ENCODE measurements at regions not wholly inside any gene's neighbourhood (a gene's known extent, or its start where the extent isn't known, plus 50 kb on each side); places are given as distances from the start of the nearest gene placed in this dataset.

GRCh38 chrX:9180623-9181022 lies 146.7 kb upstream of the FAM9B start:
- TF ChIP-seq CTCF (IDR thresholded peaks at IDR 0.05; ENCODE audit: extremely low read depth, low read depth, low read length), result no peak
- Histone ChIP-seq H3K4me2 (ENCODE audit: insufficient read depth, low read length) (no peak overlapping the region), H3K4me3 (ENCODE audit: insufficient read depth, low read length) (no peak overlapping the region), H3K27ac (ENCODE audit: low read depth, low read length) (no peak overlapping the region), H3K27me3 (ENCODE audit: insufficient read depth, low read length) (no peaks in the 10 kb centered on the region), H2AFZ (ENCODE audit: low read length) (no peak overlapping the region), H3K9me3 (ENCODE audit: low read depth, low read length) (peaks cover 2% of the 10 kb centered on the region), H4K20me1 (ENCODE audit: insufficient read depth, low read length) (no peaks in the 10 kb centered on the region), H3K79me2 (ENCODE audit: insufficient read depth, low read length) (no peaks in the 10 kb centered on the region), H3K36me3 (ENCODE audit: insufficient read depth, low read length) (no peaks in the 10 kb centered on the region), H3K4me1 (ENCODE audit: insufficient read depth, low read length) (no peaks in the 10 kb centered on the region)
- no peak for DNase-seq (ENCODE audit: insufficient read length, low spot score, missing footprints)

GRCh38 chrX:9182041-9182440 lies 148.1 kb upstream of the FAM9B start:
- no peak overlapping the region for H2AFZ ChIP-seq (ENCODE audit: low read length)

GRCh38 chrX:9183481-9183880 lies 149.6 kb upstream of the FAM9B start:
- Histone ChIP-seq H3K36me3 (ENCODE audit: insufficient read depth, low read length) (no peaks in the 10 kb centered on the region), H3K27me3 (ENCODE audit: insufficient read depth, low read length) (no peaks in the 10 kb centered on the region), H3K4me3 (ENCODE audit: insufficient read depth, low read length) (no peak overlapping the region), H2AFZ (ENCODE audit: low read length) (no peak overlapping the region), H4K20me1 (ENCODE audit: insufficient read depth, low read length) (no peaks in the 10 kb centered on the region), H3K4me2 (ENCODE audit: insufficient read depth, low read length) (no peak overlapping the region), H3K79me2 (ENCODE audit: insufficient read depth, low read length) (no peaks in the 10 kb centered on the region), H3K27ac (ENCODE audit: low read depth, low read length) (no peak overlapping the region), H3K9me3 (ENCODE audit: low read depth, low read length) (peaks cover 2% of the 10 kb centered on the region), H3K4me1 (ENCODE audit: insufficient read depth, low read length) (no peaks in the 10 kb centered on the region)
- DNase-seq (ENCODE audit: insufficient read length, low spot score, missing footprints), result no peak
- TF ChIP-seq CTCF (IDR thresholded peaks at IDR 0.05; ENCODE audit: extremely low read depth, low read depth, low read length), result no peak

More at GRCh38 chrX:9182041-9182440, 148.1 kb upstream of the FAM9B start:
- DNase-seq (ENCODE audit: insufficient read length, low spot score, missing footprints), result no peak
- Histone ChIP-seq H3K4me2 (ENCODE audit: insufficient read depth, low read length) (no peak overlapping the region), H3K4me3 (ENCODE audit: insufficient read depth, low read length) (no peak overlapping the region), H3K27ac (ENCODE audit: low read depth, low read length) (no peak overlapping the region), H3K79me2 (ENCODE audit: insufficient read depth, low read length) (no peaks in the 10 kb centered on the region), H4K20me1 (ENCODE audit: insufficient read depth, low read length) (no peaks in the 10 kb centered on the region), H3K4me1 (ENCODE audit: insufficient read depth, low read length) (no peaks in the 10 kb centered on the region), H3K36me3 (ENCODE audit: insufficient read depth, low read length) (no peaks in the 10 kb centered on the region), H3K27me3 (ENCODE audit: insufficient read depth, low read length) (no peaks in the 10 kb centered on the region), H3K9me3 (ENCODE audit: low read depth, low read length) (peaks cover 2% of the 10 kb centered on the region)
- TF ChIP-seq CTCF (IDR thresholded peaks at IDR 0.05; ENCODE audit: extremely low read depth, low read depth, low read length), result no peak

- TF ChIP-seq CTCF (IDR thresholded peaks at IDR 0.05; ENCODE audit: extremely low read depth, low read depth, low read length), result no peak
Measured at GRCh38 chrX:9184211-9184610, 150.3 kb upstream of the FAM9B start.

More at GRCh38 chrX:9184211-9184610, 150.3 kb upstream of the FAM9B start:
- no peak overlapping the region for H2AFZ ChIP-seq (ENCODE audit: low read length)
- H3K36me3 ChIP-seq (ENCODE audit: insufficient read depth, low read length), result no peaks in the 10 kb centered on the region
- H4K20me1 ChIP-seq (ENCODE audit: insufficient read depth, low read length), result no peaks in the 10 kb centered on the region
- H3K79me2 ChIP-seq (ENCODE audit: insufficient read depth, low read length), result no peaks in the 10 kb centered on the region
- H3K4me2 ChIP-seq (ENCODE audit: insufficient read depth, low read length), result no peak overlapping the region
- no peak overlapping the region for H3K27ac ChIP-seq (ENCODE audit: low read depth, low read length)
- H3K4me1 ChIP-seq (ENCODE audit: insufficient read depth, low read length), result no peaks in the 10 kb centered on the region
- DNase-seq (ENCODE audit: insufficient read length, low spot score, missing footprints), result no peak
- H3K27me3 ChIP-seq (ENCODE audit: insufficient read depth, low read length), result no peaks in the 10 kb centered on the region
- H3K4me3 ChIP-seq (ENCODE audit: insufficient read depth, low read length), result no peak overlapping the region
- H3K9me3 ChIP-seq (ENCODE audit: low read depth, low read length), result no peaks in the 10 kb centered on the region
